Esophagus muscularis mucosa (tissue), 4 donors: ENCODE measurements at regions not wholly inside any gene's neighbourhood (a gene's known extent, or its start where the extent isn't known, plus 50 kb on each side); places are given as distances from the start of the nearest gene placed in this dataset.

Experiments
- DNase-seq: peaks from one replicate; pipeline ENCODE4 v3.0.0-alpha.2; 2017; ENCODE audit errors: extremely low spot score
- H3K27ac ChIP-seq, 4 donors: fragments of 200-600 bp; sonication (generic); replicated peaks in 1 of 4; 1 replicate in 3 of 4; 2 replicates in 1 of 4; pipeline ENCODE4 v1.5.1; 2016 to 2019; ENCODE audit warnings: mild to moderate bottlenecking in 1 of 4
- H3K27me3 ChIP-seq, 4 donors: fragments of 200-600 bp; sonication (generic); one replicate each; pipeline versions ENCODE4 v1.5.1 to v1.6.0; 2016 to 2019
- H3K36me3 ChIP-seq, 4 donors: fragments of 200-600 bp; sonication (generic); one replicate each; pipeline ENCODE4 v1.5.1; 2016 to 2019
- H3K4me1 ChIP-seq, 4 donors: fragments of 200-600 bp; sonication (generic); one replicate each; pipeline ENCODE4 v1.5.1; 2016 to 2019
- H3K4me3 ChIP-seq, 4 donors: fragments of 200-600 bp; sonication (generic); 1 replicate in 2 of 4; 2 replicates in 2 of 4; pipeline ENCODE4 v1.5.1; 2016 to 2019; ENCODE audit warnings: mild to moderate bottlenecking in 4 of 4, moderate library complexity in 1 of 4
- H3K9me3 ChIP-seq, 4 donors: fragments of 200-600 bp; sonication (generic); 1 replicate in 3 of 4; 2 replicates in 1 of 4; pipeline ENCODE4 v1.5.1; 2016 to 2019
- EP300 ChIP-seq: sonication (generic); formaldehyde crosslinking; IDR thresholded peaks from one replicate; pipeline ENCODE4 v1.6.1; 2017; ENCODE audit warnings: antibody characterized with exemption
- POLR2A ChIP-seq: fragments of 450-650 bp; IDR thresholded peaks from one replicate; pipeline ENCODE4 v1.6.1; 2017; ENCODE audit warnings: antibody characterized with exemption, moderate library complexity, mild to moderate bottlenecking, low read depth
- POLR2AphosphoS5 ChIP-seq, 2 donors: sonication (generic); formaldehyde crosslinking; IDR thresholded peaks; one replicate each; pipeline ENCODE4 v1.6.1; 2017; ENCODE audit warnings: antibody characterized with exemption in 2 of 2
- WGBS: methylation state at CpG from one replicate; pipeline ENCODE4 v1.1.5; 2018; 5-methylcytosine and 5-hydroxymethylcytosine counted together
- intact Hi-C: fragments of 100-400 bp; cut with DNase I; formaldehyde crosslinking; loops from one replicate; pipeline ENCODE4 v1.15.1; 2023
- TF ChIP-seq, protein P1 (sequence below), 3 experiments: fragments of 200-600 bp in 2 of 3; fragments of 450-650 bp in 1 of 3; sonication (generic) in 2 of 3; IDR thresholded peaks; one replicate each; pipeline ENCODE4 v1.5.1; 2017 to 2019; ENCODE audit warnings: antibody characterized with exemption in 3 of 3, mild to moderate bottlenecking in 2 of 3, moderate library complexity in 1 of 3

DNA sequence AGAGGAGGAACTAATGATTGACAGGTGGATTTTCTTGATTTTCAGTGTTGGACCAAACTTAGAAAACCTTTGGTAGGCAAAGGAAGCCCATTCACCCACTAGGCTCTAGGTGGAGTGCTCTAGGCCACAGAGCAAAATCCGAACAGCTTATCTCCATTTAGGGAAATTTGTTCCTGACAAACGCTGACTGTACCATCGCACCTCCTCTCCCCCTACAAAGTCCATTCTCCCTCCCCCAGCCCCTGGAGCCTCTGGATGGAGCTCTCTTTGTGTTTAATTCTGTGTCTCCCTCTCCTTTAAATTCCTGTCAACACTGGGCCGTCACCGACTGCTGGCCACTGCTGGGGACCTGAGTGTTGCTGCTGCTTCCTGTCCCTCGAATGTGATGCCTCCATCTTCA, 350.1 kb upstream of the IRX2 start:
- Histone ChIP-seq H3K27ac (no peak overlapping the region), H3K9me3 (no peaks in the 10 kb centered on the region), H3K4me1 (no peaks in the 10 kb centered on the region), H3K36me3 (no peaks in the 10 kb centered on the region), H3K27me3 (peaks cover 0 to 56% (median 2%) of the 10 kb centered on the region in 4 donors), H3K4me3 (no peak overlapping the region)
- intact Hi-C loops: no loop called here
- TF ChIP-seq POLR2A (no peak), POLR2AphosphoS5 (IDR thresholded peaks at IDR 0.05) (no peak), EP300 (no peak)
- TF ChIP-seq, protein P1, sequence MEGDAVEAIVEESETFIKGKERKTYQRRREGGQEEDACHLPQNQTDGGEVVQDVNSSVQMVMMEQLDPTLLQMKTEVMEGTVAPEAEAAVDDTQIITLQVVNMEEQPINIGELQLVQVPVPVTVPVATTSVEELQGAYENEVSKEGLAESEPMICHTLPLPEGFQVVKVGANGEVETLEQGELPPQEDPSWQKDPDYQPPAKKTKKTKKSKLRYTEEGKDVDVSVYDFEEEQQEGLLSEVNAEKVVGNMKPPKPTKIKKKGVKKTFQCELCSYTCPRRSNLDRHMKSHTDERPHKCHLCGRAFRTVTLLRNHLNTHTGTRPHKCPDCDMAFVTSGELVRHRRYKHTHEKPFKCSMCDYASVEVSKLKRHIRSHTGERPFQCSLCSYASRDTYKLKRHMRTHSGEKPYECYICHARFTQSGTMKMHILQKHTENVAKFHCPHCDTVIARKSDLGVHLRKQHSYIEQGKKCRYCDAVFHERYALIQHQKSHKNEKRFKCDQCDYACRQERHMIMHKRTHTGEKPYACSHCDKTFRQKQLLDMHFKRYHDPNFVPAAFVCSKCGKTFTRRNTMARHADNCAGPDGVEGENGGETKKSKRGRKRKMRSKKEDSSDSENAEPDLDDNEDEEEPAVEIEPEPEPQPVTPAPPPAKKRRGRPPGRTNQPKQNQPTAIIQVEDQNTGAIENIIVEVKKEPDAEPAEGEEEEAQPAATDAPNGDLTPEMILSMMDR (IDR thresholded peaks at IDR 0.05): no peak
- 64% methylated on average over 6 of the region's 6 CpGs for WGBS
- DNase-seq: no peak

DNA sequence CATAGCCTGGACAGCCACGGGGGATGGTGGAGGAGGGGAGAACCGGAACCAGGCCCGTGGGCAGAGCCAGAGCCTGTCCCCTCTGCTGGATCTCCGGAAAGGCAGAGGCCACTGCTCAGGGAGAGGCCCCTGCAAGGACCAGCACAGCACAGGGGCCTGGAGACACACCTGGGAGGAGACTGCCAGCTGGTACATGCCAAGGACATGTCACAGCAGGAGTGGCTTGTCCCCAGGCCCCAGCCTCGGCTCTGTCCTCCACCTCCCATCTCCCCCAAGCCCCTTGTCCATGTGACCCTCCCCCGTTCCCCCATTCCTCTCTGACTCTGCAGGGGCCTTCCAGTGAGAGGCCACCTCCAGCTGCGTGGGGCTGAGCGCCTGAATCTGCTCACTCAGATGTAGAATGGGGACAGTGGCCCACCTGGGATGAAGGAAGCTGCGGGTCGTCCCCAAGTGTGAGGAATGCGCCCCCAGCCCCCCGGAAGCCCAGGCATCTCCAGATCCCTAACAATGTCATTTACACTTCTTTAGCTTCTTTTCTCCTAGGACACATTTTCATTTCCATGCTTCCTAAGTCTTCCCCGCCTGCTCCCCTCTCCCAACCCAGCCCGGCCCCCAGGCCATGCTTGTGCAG, 349.6 kb upstream of the IRX2 start:
- H3K4me1 ChIP-seq: no peaks in the 10 kb centered on the region
- 53% methylated on average over 14 of the region's 14 CpGs for WGBS
- no peak for DNase-seq

GRCh38 chr5:3099954-3100353, 348.5 kb upstream of the IRX2 start:
- TF ChIP-seq, protein P1 (IDR thresholded peaks at IDR 0.05): no peak
- TF ChIP-seq POLR2A (no peak), EP300 (no peak), POLR2AphosphoS5 (IDR thresholded peaks at IDR 0.05) (no peak)
- intact Hi-C loops: no loop called here
- Histone ChIP-seq H3K4me1 (no peaks in the 10 kb centered on the region), H3K9me3 (no peaks in the 10 kb centered on the region), H3K27ac (no peak overlapping the region), H3K4me3 (no peak overlapping the region), H3K36me3 (no peaks in the 10 kb centered on the region), H3K27me3 (peaks cover 0 to 40% (median 2%) of the 10 kb centered on the region in 4 donors)
- 77% methylated on average over 5 of the region's 6 CpGs for WGBS
- DNase-seq: no peak

More for the DNA sequence above, 349.6 kb upstream of the IRX2 start:
- H3K9me3 ChIP-seq: no peaks in the 10 kb centered on the region
- H3K27ac ChIP-seq: no peak overlapping the region
- intact Hi-C loops: no loop called here
- H3K36me3 ChIP-seq: no peaks in the 10 kb centered on the region
- no peak overlapping the region for H3K4me3 ChIP-seq
- peaks cover 0 to 51% (median 2%) of the 10 kb centered on the region in 4 donors for H3K27me3 ChIP-seq
- TF ChIP-seq POLR2A (no peak), POLR2AphosphoS5 (IDR thresholded peaks at IDR 0.05) (no peak), EP300 (no peak)
- TF ChIP-seq, protein P1 (IDR thresholded peaks at IDR 0.05): no peak

DNA sequence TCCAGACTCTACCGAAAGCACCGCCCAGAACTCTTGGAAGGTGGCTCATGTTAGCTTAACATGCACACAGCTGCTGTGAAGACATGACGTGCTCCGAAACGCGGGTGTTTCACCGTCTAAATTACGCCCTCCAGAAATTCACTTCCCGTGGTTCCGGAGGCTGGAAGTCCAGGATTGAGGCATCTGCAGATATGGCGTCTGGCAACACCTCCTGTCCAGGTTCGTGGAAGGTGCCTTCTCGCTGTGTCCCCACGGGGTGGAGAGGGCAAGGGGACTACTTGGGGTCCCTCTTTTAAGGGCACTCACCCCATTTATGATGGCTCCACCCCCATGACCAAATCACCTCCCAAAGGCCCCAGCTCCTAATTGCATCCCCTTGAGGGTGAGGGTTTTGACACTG, 348.0 kb upstream of the IRX2 start:
- 83% methylated on average over 14 of the region's 14 CpGs for WGBS
- TF ChIP-seq, protein P1 (IDR thresholded peaks at IDR 0.05): no peak
- TF ChIP-seq POLR2A (no peak), EP300 (no peak), POLR2AphosphoS5 (IDR thresholded peaks at IDR 0.05) (no peak)

GRCh38 chr5:3098821-3099220, 347.3 kb upstream of the IRX2 start:
- 64% methylated on average over 4 of the region's 4 CpGs for WGBS
- no peak for DNase-seq
- no peak overlapping the region for H3K27ac ChIP-seq
- H3K4me3 ChIP-seq: no peak overlapping the region
- no peaks in the 10 kb centered on the region for H3K9me3 ChIP-seq
- peaks cover 0 to 38% (median 2%) of the 10 kb centered on the region in 4 donors for H3K27me3 ChIP-seq
- H3K36me3 ChIP-seq: no peaks in the 10 kb centered on the region
- no peaks in the 10 kb centered on the region for H3K4me1 ChIP-seq
- intact Hi-C loops: no loop called here
- TF ChIP-seq POLR2A (no peak), EP300 (no peak), POLR2AphosphoS5 (IDR thresholded peaks at IDR 0.05) (no peak)
- TF ChIP-seq, protein P1 (IDR thresholded peaks at IDR 0.05): no peak

More for the DNA sequence above, 348.0 kb upstream of the IRX2 start:
- no peaks in the 10 kb centered on the region for H3K9me3 ChIP-seq
- DNase-seq: no peak
- H3K27me3 ChIP-seq: peaks cover 0 to 36% (median 2%) of the 10 kb centered on the region in 4 donors
- no peaks in the 10 kb centered on the region for H3K4me1 ChIP-seq
- no peak overlapping the region for H3K27ac ChIP-seq
- H3K4me3 ChIP-seq: no peak overlapping the region
- intact Hi-C loops: no loop called here
- no peaks in the 10 kb centered on the region for H3K36me3 ChIP-seq
